ENCODE measurements at regions not wholly inside any gene's neighbourhood (a gene's known extent, or its start where the extent isn't known, plus 50 kb on each side); places are given as distances from the start of the nearest gene placed in this dataset.

DNA sequence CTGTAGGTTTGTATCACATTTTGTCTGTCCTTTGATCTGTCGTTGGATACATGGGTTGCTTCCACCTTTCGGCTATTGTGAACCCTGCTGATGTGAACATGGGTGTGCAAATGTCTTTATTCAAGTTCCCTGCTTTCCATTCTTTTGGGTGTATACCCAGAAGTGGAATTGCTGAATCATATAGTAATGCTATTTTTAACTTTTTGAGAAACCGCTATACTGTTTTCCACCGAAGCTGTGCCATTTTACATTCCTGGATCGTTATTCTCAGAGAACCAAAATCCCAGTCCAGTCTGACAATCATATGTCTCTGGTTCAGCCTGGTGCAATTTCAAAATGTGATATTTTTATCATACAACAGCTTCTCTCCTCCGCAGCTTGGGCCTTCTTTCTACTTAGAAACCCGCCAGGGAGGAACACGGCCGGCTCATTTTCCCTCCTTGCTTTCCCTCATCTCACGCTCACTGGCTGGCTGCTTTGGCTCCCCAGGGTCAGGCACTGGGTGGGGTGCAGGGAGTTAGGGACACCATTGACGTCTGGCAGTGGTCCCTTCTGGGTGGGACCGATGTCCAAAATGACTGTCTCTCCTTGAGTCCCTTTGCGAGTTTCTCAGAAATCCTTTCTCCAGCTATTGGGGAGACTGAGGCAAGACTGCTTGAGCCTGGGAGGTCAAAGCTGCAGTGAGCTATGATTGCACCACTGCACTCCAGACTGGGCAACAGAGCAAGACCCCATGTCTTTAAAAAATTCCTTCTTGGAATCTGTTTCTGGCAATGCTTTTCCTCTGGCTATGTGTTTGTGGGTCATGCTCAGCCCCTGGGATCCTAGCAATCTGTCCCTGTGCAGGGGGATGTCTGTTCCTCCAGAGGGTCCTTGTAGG lies 73.5 kb upstream of the AKT3 start:
- DNase-seq (ENCODE audit: low spot score) = no peak
- intact Hi-C loops (cut with DNase I) = no loop called here
- WGBS = 92% methylated on average over 13 of the region's 13 CpGs

DNA sequence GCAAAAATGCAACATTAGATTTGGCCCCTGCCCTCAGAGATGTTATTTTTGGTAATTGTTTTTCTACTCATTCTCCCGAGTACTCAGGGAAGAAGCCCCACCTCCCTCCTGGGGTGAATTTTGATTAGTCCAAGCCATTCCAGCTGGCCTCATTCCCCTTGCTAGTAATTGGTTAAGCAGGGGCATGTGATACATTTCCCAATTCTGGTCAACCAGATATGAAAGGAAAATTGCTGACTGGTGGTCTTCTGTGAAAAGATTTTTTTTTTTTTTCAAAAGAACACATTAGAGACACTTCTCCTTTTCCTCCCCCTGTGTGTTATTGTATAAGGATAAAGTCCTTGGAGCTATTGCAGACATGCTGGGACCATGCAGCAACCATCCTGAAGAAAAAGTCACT lies 71.1 kb upstream of the AKT3 start:
- WGBS = 27% methylated on average over 1 of the region's 1 CpG

More for the DNA sequence above, 73.5 kb upstream of the AKT3 start:
- Histone ChIP-seq H3K27me3 (replicated peaks; ENCODE audit: insufficient read depth) (no peaks in the 10 kb centered on the region), H3K36me3 (no peaks in the 10 kb centered on the region), H3K27ac (no peak overlapping the region), H3K9me3 (no peaks in the 10 kb centered on the region), H3K4me3 (no peak overlapping the region), H3K4me1 (replicated peaks) (no peaks in the 10 kb centered on the region)
- TF ChIP-seq POLR2A (IDR thresholded peaks at IDR 0.05) (no peak), POLR2AphosphoS5 (IDR thresholded peaks at IDR 0.05) (no peak)
- TF ChIP-seq, protein P1, sequence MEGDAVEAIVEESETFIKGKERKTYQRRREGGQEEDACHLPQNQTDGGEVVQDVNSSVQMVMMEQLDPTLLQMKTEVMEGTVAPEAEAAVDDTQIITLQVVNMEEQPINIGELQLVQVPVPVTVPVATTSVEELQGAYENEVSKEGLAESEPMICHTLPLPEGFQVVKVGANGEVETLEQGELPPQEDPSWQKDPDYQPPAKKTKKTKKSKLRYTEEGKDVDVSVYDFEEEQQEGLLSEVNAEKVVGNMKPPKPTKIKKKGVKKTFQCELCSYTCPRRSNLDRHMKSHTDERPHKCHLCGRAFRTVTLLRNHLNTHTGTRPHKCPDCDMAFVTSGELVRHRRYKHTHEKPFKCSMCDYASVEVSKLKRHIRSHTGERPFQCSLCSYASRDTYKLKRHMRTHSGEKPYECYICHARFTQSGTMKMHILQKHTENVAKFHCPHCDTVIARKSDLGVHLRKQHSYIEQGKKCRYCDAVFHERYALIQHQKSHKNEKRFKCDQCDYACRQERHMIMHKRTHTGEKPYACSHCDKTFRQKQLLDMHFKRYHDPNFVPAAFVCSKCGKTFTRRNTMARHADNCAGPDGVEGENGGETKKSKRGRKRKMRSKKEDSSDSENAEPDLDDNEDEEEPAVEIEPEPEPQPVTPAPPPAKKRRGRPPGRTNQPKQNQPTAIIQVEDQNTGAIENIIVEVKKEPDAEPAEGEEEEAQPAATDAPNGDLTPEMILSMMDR (IDR thresholded peaks at IDR 0.05) = no peak

DNA sequence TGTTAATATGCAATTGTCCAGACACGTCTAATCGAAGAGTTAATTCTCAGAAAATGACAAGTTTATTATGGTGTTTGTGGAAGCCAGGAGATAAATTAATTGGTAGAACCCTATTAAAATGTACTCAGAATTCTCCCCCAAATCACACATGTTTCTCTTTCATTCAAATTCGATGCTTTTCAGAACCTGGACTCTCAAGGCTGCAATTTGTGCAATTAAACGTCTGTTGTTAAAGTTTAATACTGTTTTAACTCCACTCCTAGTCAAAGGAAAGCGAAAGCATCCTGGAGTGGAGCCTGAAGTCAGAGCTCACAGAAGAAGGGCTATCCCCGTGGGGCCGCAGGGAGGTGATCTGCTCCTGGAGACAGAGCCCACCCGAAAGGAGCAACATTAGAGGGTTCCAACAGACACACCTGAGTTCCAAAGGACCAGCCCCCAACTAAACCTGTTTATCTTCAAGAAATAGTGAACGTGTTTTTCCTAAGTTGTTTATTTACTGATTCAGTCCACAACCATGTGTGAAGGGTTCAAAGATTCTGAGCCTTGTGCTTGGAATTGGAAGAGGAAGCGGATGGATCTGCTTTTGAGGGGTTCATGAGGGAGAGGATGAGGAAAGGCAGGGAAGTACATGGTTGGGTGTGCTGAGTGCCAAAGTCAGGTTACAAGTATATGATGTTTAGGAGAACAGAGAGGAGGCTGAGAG lies 68.0 kb upstream of the AKT3 start:
- DNase-seq (ENCODE audit: low spot score) = no peak
- Histone ChIP-seq H3K36me3 (no peaks in the 10 kb centered on the region), H3K4me3 (peak overlapping the region; percentile 24 to 41), H3K27me3 (replicated peaks; ENCODE audit: insufficient read depth) (no peaks in the 10 kb centered on the region), H3K9me3 (no peaks in the 10 kb centered on the region), H3K4me1 (replicated peaks) (no peaks in the 10 kb centered on the region), H3K27ac (peak overlapping the region; percentile 3)
- TF ChIP-seq, protein P1 (IDR thresholded peaks at IDR 0.05) = no peak
- TF ChIP-seq POLR2A (IDR thresholded peaks at IDR 0.05) (no peak), POLR2AphosphoS5 (IDR thresholded peaks at IDR 0.05) (no peak)
- 16% methylated on average over 10 of the region's 10 CpGs for WGBS
- intact Hi-C loops (cut with DNase I) = no loop called here

More for the DNA sequence above, 71.1 kb upstream of the AKT3 start:
- no peak overlapping the region for H3K27ac ChIP-seq
- H3K36me3 ChIP-seq = no peaks in the 10 kb centered on the region
- H3K4me1 ChIP-seq (replicated peaks) = no peaks in the 10 kb centered on the region
- H3K4me3 ChIP-seq = no peak overlapping the region
- H3K27me3 ChIP-seq (replicated peaks; ENCODE audit: insufficient read depth) = no peaks in the 10 kb centered on the region
- intact Hi-C loops (cut with DNase I) = no loop called here
- no peak for DNase-seq (ENCODE audit: low spot score)
- TF ChIP-seq POLR2AphosphoS5 (IDR thresholded peaks at IDR 0.05) (no peak), POLR2A (IDR thresholded peaks at IDR 0.05) (no peak)
- H3K9me3 ChIP-seq = no peaks in the 10 kb centered on the region

DNA sequence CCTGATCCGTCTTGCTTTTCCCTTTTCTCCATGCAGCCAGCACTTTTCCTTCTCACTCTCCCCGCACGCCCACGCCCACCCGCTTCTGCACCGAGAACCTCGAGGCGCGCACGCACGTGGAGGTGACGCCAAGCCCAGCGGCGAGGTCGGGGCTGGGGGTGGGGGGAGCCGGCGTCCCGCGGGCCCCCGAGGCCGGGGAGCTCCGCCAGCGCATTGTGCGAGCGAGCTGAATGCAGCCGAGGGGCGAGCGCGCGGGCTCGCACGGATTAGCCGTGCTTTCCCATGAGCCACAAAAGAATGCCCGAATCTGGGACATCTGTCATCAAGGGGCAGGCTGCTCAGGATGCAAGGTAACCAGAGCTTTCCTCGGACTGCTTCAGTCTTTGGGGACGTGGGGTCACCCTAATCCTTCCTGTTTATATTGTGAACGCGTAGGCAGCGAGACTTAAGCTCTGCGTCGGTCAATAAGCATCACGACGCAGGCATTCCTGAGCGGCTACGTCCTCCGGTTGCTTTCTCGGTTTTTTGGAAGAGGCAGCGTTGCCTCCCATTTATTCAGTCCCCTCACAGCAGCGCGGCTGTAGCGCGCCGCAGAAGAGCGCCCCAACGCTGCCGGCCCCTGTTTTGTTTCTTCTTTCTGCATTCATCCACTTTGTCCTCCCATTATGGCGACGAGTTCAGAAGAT lies 67.3 kb upstream of the AKT3 start:
- under 1% methylated on average over 58 of the region's 58 CpGs for WGBS
- Histone ChIP-seq H3K27me3 (replicated peaks; ENCODE audit: insufficient read depth) (no peaks in the 10 kb centered on the region), H3K4me1 (replicated peaks) (no peaks in the 10 kb centered on the region), H3K27ac (peak overlapping the region; percentile 3), H3K9me3 (no peaks in the 10 kb centered on the region), H3K36me3 (no peaks in the 10 kb centered on the region), H3K4me3 (peak overlapping the region; percentile 24 to 41)
- TF ChIP-seq POLR2A (IDR thresholded peaks at IDR 0.05) = no peak
- intact Hi-C loops (cut with DNase I) = no loop called here
- peak; percentile 11 for DNase-seq (ENCODE audit: low spot score)

DNA sequence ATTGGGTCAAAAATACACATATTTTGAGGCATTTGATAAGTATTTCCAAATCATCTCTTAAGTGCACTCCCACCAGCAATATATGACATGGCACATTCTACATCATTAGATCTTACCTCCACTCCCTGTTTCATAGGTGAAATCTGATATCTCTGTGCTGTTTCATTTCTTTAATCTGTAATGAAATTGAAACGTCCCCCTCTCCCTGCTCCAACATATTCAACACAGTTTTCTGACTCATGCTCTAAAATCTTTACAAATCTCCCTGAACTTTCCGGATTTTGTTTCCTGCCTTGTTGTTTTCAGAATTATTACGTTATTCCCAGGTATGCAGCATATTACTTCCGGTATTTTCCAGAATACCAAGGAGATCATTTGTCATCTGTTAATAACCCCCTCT lies 66.1 kb upstream of the AKT3 start:
- H3K27me3 ChIP-seq (replicated peaks; ENCODE audit: insufficient read depth) = no peaks in the 10 kb centered on the region
- DNase-seq (ENCODE audit: low spot score) = no peak
- no peak overlapping the region for H3K27ac ChIP-seq
- no peaks in the 10 kb centered on the region for H3K4me1 ChIP-seq (replicated peaks)
- 42% methylated on average over 4 of the region's 4 CpGs for WGBS
- no peaks in the 10 kb centered on the region for H3K36me3 ChIP-seq
- no peak overlapping the region for H3K4me3 ChIP-seq
- TF ChIP-seq POLR2A (IDR thresholded peaks at IDR 0.05) = no peak
- TF ChIP-seq, protein P1 (IDR thresholded peaks at IDR 0.05) = no peak
- TF ChIP-seq POLR2AphosphoS5 (IDR thresholded peaks at IDR 0.05) = no peak
- H3K9me3 ChIP-seq = no peaks in the 10 kb centered on the region
- intact Hi-C loops (cut with DNase I) = no loop called here
